ENCODE measurements at regions not wholly inside any gene's neighbourhood (a gene's known extent, or its start where the extent isn't known, plus 50 kb on each side); places are given as distances from the start of the nearest gene placed in this dataset.

DNA sequence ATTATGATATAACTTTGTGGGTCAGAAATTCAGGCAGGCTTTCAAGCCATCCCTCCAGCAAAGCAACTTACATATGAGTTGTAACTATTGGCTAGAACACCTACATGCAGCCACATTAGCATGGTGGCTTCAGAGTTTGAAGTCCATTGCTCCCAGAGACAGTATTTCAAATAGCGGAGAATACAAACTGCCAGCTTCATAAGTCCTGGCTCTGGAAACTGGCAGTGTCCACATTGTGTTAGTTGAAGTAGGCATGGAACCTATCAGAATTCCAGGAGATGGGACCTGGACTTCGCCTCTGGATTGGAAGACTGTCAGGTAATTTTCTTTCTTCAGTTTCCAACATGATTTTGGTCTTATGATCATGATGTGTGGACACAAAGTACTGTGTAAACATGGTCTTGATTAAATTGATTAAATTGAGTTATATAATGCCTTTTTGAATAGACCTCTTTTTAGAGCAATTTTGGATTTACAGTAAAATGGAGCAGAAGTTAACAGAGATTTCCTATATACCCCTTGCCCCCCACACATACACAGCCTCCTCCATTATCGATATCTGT, 209.9 kb upstream of the NAV2 start:
- TF ChIP-seq EZH2 (IDR thresholded peaks at IDR 0.05; ENCODE audit: borderline replicate concordance, low read length), result no peak
- TF ChIP-seq, protein P1, sequence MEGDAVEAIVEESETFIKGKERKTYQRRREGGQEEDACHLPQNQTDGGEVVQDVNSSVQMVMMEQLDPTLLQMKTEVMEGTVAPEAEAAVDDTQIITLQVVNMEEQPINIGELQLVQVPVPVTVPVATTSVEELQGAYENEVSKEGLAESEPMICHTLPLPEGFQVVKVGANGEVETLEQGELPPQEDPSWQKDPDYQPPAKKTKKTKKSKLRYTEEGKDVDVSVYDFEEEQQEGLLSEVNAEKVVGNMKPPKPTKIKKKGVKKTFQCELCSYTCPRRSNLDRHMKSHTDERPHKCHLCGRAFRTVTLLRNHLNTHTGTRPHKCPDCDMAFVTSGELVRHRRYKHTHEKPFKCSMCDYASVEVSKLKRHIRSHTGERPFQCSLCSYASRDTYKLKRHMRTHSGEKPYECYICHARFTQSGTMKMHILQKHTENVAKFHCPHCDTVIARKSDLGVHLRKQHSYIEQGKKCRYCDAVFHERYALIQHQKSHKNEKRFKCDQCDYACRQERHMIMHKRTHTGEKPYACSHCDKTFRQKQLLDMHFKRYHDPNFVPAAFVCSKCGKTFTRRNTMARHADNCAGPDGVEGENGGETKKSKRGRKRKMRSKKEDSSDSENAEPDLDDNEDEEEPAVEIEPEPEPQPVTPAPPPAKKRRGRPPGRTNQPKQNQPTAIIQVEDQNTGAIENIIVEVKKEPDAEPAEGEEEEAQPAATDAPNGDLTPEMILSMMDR (conservative IDR thresholded peaks at IDR 0.05 in 1 of 2, IDR thresholded peaks at IDR 0.05 in 1 of 2; ENCODE audit: extremely low read depth in 1 of 2, insufficient read depth in 1 of 2, low read depth in 1 of 2, low read length in 2 of 2), result no peak
